Activated naive CD8-positive, alpha-beta T cell (primary cell): ENCODE measurements at regions not wholly inside any gene's neighbourhood (a gene's known extent, or its start where the extent isn't known, plus 50 kb on each side); places are given as distances from the start of the nearest gene placed in this dataset.
"Not testable (repeated sequence)": the region's sequence is repeated elsewhere in the genome, so short reads cannot be mapped to it uniquely, and the experiment has no call there.

Source experiments
- H3K27ac Mint-ChIP-seq: one replicate; pipeline ENCODE4 v1.8.0; 2021; ENCODE audit warnings: mixed read lengths
- H3K27me3 Mint-ChIP-seq: one replicate; pipeline ENCODE4 v1.8.0; 2021; ENCODE audit warnings: mixed read lengths
- H3K36me3 Mint-ChIP-seq: one replicate; pipeline ENCODE4 v1.8.0; 2021; ENCODE audit warnings: mixed read lengths
- H3K4me1 Mint-ChIP-seq: one replicate; pipeline ENCODE4 v1.8.0; 2021; ENCODE audit warnings: low read depth, mixed read lengths
- H3K4me3 Mint-ChIP-seq: one replicate; pipeline ENCODE4 v1.8.0; 2021; ENCODE audit warnings: mild to moderate bottlenecking, mixed read lengths
- H3K9me3 Mint-ChIP-seq: one replicate; pipeline ENCODE4 v1.8.0; 2021; ENCODE audit warnings: low read depth, mixed read lengths

DNA sequence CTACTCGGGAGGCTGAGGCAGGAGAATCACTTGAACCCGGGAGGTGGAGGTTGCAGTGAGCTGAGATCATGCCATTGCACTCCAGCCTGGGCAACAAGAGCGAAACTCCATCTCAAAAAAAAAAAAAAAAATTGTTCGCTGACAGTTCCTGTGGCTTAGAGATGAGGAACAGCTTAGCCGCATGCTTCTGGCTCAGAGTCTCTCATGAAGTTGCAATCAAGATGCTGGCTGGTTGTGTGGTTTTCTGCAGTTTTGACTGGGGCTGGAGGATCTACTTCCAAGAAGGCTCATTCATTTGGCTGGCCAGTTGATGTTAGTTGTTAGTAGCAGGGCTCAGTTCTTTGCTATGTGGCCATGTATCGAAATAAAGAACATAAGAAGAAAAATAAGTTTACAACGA lies 69.9 kb upstream of the TBC1D5 start:
- not testable (repeated sequence) for H3K27ac Mint-ChIP-seq, H3K9me3 Mint-ChIP-seq, H3K27me3 Mint-ChIP-seq, H3K36me3 Mint-ChIP-seq, H3K4me1 Mint-ChIP-seq, H3K4me3 Mint-ChIP-seq

DNA sequence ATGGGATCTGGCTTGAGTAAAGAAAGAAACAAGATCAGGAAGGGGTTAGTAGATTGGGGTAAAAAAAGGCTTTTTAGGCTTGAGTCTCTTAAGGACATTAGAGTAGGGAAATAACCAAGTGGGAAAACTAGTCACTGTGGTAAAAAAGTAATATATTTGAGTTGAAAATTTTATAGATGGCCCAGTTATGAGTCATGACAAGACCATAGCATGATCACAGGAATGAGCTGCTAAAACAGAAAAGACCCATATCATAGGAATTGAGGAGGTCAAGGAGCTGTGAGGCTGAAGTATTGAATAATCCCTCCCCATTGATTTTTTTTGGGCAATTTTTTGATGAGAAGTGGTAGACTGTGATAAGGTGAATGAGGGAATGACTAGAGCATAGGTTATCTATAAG lies 69.2 kb upstream of the TBC1D5 start:
- peaks cover 3% of the 10 kb centered on the region for H3K4me1 Mint-ChIP-seq
- no peak overlapping the region for H3K4me3 Mint-ChIP-seq
- H3K9me3 Mint-ChIP-seq, result peaks cover 4% of the 10 kb centered on the region
- H3K36me3 Mint-ChIP-seq, result no peaks in the 10 kb centered on the region
- peaks cover 8% of the 10 kb centered on the region for H3K27me3 Mint-ChIP-seq
- no peak overlapping the region for H3K27ac Mint-ChIP-seq

DNA sequence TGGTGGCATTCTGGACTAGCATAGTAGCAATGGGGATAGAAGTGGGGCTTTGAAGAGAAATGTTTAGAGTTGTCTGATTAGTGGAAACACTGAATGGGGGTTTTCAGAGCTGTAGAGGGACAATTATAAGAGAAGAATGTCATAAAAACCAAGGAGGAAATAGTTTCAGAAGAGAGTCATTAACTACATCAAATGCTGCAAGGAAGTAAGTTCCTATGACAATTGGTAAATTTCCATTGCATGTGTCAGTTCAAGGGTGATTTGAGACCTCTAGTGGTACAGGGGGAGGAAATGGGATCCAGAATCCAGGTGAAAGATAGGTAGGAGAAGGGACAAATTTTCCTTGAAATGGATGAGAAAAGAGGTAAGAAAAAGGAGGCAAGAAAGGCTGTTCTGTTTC lies 68.3 kb upstream of the TBC1D5 start:
- no peak overlapping the region for H3K27ac Mint-ChIP-seq
- peaks cover 4% of the 10 kb centered on the region for H3K9me3 Mint-ChIP-seq
- H3K4me1 Mint-ChIP-seq, result peaks cover 10% of the 10 kb centered on the region
- H3K4me3 Mint-ChIP-seq, result no peak overlapping the region
- no peaks in the 10 kb centered on the region for H3K36me3 Mint-ChIP-seq
- peaks cover 8% of the 10 kb centered on the region for H3K27me3 Mint-ChIP-seq

DNA sequence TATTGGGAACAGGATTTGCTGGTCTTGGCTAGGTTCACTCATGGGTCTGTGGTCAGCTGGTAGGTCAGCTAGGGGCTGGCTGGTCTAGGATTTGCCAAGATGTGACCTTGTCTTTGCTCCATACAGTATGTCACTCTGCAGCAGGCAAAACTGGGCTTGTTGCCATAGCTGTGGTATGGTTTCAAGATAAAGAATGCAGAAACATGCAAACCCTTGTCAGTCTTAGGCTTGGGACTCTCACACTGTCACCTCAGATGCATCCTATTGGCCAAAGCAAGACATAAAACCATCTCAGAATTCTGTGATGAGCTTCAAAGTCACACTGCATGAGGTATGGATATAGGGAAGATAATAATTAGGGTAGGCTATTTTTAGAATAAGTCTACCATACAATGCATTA lies 66.6 kb upstream of the TBC1D5 start:
- no peaks in the 10 kb centered on the region for H3K36me3 Mint-ChIP-seq

DNA sequence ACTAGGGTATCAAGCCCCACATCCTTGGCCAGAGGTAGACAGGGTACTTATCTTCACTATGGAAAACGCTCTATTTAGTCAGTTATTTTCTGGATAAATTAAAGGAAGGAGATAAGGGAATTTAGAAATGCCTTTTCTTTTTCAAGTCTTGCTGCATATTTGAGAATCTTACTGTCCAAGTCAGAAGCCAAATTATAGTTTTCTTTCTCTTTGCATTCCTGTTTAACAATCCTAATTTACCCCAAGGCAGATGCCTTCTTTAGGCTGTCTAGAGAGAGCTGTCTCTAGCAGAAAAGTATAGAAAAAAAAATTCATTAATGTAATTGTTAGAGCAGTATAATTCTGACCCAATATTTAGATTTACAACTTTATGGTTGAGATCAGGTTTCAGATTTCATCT lies 64.4 kb upstream of the TBC1D5 start:
- Mint-ChIP-seq H3K27me3 (peaks cover 8% of the 10 kb centered on the region), H3K27ac (no peak overlapping the region), H3K9me3 (no peaks in the 10 kb centered on the region), H3K4me1 (peaks cover 13% of the 10 kb centered on the region), H3K36me3 (no peaks in the 10 kb centered on the region), H3K4me3 (no peak overlapping the region)

More for the DNA sequence above, 66.6 kb upstream of the TBC1D5 start:
- Mint-ChIP-seq H3K27ac (no peak overlapping the region), H3K27me3 (peaks cover 8% of the 10 kb centered on the region), H3K9me3 (peaks cover 4% of the 10 kb centered on the region), H3K4me1 (peaks cover 13% of the 10 kb centered on the region), H3K4me3 (no peak overlapping the region)

DNA sequence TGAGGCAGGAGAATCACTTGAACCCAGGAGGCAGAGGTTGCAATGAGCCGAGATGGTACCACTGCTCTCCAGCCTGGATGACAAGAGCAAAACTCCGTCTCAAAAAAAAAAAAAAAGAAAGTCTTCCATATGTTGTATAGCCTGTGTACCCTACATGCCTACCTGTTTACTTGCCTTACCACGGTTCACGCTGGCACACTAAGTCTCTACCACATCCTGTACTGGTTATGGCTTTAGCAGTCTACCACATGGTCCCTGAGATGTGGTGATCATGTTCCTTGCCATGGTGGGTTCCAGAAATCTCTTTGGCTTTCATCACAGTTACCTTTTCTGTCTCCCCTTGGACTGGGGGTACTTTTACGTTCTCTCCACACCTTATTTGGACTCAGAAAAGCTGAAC lies 63.8 kb upstream of the TBC1D5 start:
- Mint-ChIP-seq H3K9me3 (no peaks in the 10 kb centered on the region), H3K4me1 (peaks cover 13% of the 10 kb centered on the region), H3K27me3 (peaks cover 8% of the 10 kb centered on the region), H3K36me3 (no peaks in the 10 kb centered on the region), H3K27ac (no peak overlapping the region), H3K4me3 (no peak overlapping the region)

DNA sequence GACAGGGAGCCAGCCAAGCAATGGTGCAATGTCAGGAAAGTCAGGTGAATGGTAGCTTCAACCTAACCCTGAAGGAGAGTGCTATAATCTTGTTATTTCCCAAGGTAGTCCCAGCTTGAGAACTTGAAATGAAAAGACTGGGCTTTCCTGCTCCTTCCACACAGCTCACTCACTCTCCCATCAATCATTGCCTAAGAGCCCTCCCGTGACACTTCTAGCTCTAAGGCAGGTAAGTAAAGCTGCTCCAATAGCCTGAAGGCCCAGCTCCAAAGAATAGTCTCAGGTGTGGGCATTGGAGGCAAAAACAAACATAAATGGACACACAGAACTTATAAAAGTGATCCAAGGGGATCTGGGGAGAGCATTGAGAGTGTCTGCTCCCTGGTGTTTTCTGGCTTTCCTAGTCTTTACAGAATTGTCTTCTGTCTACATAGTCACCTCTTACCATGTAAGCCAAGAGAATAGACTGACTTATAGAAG lies 63.1 kb upstream of the TBC1D5 start:
- Mint-ChIP-seq H3K4me3 (no peak overlapping the region), H3K36me3 (no peaks in the 10 kb centered on the region), H3K27me3 (peaks cover 6% of the 10 kb centered on the region), H3K9me3 (no peaks in the 10 kb centered on the region), H3K27ac (no peak overlapping the region), H3K4me1 (peaks cover 13% of the 10 kb centered on the region)

DNA sequence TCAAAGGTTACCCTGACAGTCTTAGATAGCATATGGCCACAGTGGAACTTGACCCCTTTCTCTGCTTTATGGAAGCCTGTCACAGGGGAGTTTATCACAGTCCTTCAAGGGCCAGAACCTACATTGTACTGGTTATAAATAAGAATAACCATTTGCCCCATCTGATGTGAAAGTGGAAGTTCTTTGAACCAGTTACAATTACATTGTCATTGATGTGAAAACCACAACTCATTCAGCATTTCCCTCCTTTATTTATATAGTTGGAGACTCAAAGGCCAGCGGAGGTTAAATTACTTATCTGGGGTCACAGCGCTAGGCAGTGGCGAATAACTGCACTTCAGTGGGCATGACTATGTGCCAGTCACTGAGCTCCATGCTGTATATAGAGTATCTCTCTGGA lies 60.5 kb upstream of the TBC1D5 start:
- H3K4me1 Mint-ChIP-seq, result peaks cover 13% of the 10 kb centered on the region
- H3K36me3 Mint-ChIP-seq, result no peaks in the 10 kb centered on the region
- no peaks in the 10 kb centered on the region for H3K9me3 Mint-ChIP-seq
- H3K27ac Mint-ChIP-seq, result no peak overlapping the region
- H3K27me3 Mint-ChIP-seq, result peaks cover 2% of the 10 kb centered on the region
- no peak overlapping the region for H3K4me3 Mint-ChIP-seq

DNA sequence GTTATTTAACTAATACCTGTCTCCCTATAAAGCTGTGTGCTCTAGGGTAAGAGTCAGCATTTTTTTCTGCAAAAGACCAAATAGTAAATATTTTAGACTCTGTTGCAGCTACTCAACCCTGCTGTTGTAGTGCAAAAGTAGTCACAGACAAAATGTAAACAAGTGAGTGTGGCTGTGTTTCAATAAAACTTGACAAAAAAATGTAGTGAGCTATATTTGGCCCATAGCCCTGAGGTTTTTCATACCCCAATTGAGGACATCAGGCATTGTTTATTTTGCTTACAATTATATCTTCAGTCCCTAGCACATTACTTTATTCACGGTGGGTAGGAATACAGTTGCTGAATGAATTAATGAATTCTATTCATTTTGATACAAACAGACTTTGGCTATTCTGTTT lies 58.7 kb upstream of the TBC1D5 start:
- Mint-ChIP-seq H3K9me3 (no peaks in the 10 kb centered on the region), H3K4me1 (peaks cover 5% of the 10 kb centered on the region), H3K27me3 (no peaks in the 10 kb centered on the region), H3K36me3 (no peaks in the 10 kb centered on the region), H3K27ac (no peak overlapping the region), H3K4me3 (no peak overlapping the region)

DNA sequence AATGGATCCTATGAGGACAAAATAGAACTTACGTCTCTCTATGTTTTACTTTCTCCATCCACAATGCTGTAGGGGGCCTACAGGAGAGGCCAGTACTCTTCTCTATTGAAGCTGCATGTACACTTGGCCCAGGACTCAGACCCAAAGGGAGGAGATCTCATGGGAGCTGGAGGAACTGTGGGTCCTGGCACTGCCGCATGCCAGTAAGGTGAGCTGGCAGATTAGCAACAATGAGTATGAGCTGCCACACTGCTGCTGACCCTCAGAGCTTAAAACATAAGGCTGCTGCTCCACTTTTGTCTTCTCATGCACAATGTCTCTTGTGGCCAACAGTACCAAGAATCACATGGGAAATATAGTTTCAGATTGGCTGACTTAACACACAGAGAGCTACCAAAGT lies 57.8 kb upstream of the TBC1D5 start:
- Mint-ChIP-seq H3K4me3 (no peak overlapping the region), H3K27ac (no peak overlapping the region), H3K27me3 (no peaks in the 10 kb centered on the region), H3K4me1 (no peaks in the 10 kb centered on the region), H3K9me3 (no peaks in the 10 kb centered on the region), H3K36me3 (no peaks in the 10 kb centered on the region)

DNA sequence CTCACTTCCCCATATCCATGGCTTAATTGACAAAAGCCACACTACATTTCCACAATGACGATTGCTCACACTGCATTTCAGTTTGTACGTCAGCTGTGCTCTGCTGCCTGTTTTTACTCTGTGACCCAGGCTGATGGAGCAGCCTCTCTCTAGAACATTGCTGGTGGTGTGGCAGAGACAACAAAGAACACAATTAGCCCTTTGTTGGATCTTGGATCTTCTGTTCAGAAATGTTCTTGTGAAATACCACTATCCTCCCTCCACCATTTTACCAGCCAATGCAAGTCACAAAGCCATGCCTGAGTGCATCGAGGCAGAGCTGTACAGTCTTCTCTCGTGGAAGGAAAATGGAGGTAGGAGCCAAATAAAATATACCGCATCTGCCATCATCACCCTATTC lies 56.9 kb upstream of the TBC1D5 start:
- H3K36me3 Mint-ChIP-seq, result no peaks in the 10 kb centered on the region
- no peaks in the 10 kb centered on the region for H3K9me3 Mint-ChIP-seq
- H3K27me3 Mint-ChIP-seq, result no peaks in the 10 kb centered on the region
- H3K4me1 Mint-ChIP-seq, result no peaks in the 10 kb centered on the region
- no peak overlapping the region for H3K27ac Mint-ChIP-seq
- H3K4me3 Mint-ChIP-seq, result no peak overlapping the region

DNA sequence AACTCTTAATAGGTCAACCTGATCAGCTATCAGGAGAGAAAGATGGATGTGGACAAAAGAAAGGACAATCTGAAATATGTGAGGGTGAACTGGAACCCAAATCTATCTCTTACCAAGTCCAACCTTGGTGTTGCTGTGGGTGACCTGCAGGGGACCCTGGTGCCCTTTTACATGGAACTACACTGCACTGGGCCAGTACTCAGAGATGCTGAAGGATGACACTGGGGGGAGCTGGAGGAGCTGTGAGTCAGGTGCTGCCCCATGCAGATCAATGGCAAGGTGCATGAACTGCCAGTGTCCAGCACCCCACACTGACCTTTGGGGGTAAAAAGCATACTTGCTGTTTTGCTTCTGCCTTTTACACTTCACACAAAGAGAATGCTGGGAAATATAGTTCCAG lies 55.6 kb upstream of the TBC1D5 start:
- H3K27me3 Mint-ChIP-seq, result no peaks in the 10 kb centered on the region
- no peaks in the 10 kb centered on the region for H3K4me1 Mint-ChIP-seq
- no peaks in the 10 kb centered on the region for H3K9me3 Mint-ChIP-seq
- no peak overlapping the region for H3K4me3 Mint-ChIP-seq
- peaks cover 4% of the 10 kb centered on the region for H3K36me3 Mint-ChIP-seq
- no peak overlapping the region for H3K27ac Mint-ChIP-seq

DNA sequence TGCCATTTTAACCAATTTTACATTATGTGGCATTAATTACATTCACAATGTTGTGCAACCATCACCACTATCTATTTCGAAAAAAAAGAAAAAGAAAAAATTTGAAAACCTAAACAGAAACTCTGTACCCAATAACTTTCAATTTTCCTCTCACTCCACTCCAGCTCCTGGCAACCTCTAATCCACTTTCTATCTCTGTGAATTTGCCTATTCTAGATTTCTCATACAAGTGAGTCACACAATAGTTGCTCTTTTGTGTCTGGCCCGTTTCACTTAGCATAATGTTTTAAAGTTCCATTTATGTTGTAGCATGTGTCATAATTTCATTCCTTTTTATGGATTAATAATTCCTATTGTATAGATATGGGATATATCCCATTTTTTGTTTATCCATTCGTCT lies 53.3 kb upstream of the TBC1D5 start:
- H3K36me3 Mint-ChIP-seq, result peaks cover 15% of the 10 kb centered on the region
- no peak overlapping the region for H3K27ac Mint-ChIP-seq
- H3K27me3 Mint-ChIP-seq, result peaks cover 7% of the 10 kb centered on the region
- no peaks in the 10 kb centered on the region for H3K4me1 Mint-ChIP-seq
- peaks cover 9% of the 10 kb centered on the region for H3K9me3 Mint-ChIP-seq
- H3K4me3 Mint-ChIP-seq, result no peak overlapping the region

DNA sequence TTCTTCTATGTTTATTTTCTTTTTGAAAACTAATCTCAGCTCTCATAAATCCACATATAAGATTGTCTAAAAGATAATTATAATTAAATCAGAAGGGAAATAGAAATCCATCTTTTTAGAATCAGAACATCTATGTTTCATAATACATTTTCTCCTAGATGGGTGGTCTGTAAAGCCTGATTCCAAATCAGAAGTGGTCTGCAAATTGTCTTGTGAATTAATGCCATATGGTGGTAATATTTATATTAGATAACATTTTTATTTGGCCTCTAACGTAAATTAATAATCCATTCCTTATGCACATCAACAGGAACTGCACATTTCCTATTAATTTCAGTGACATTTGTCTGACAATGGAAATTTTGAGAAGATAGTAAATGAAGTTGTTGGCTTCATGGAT lies 52.8 kb upstream of the TBC1D5 start:
- Mint-ChIP-seq H3K36me3 (peaks cover 15% of the 10 kb centered on the region), H3K27me3 (peaks cover 7% of the 10 kb centered on the region), H3K9me3 (peaks cover 10% of the 10 kb centered on the region), H3K27ac (no peak overlapping the region), H3K4me3 (no peak overlapping the region), H3K4me1 (no peaks in the 10 kb centered on the region)

DNA sequence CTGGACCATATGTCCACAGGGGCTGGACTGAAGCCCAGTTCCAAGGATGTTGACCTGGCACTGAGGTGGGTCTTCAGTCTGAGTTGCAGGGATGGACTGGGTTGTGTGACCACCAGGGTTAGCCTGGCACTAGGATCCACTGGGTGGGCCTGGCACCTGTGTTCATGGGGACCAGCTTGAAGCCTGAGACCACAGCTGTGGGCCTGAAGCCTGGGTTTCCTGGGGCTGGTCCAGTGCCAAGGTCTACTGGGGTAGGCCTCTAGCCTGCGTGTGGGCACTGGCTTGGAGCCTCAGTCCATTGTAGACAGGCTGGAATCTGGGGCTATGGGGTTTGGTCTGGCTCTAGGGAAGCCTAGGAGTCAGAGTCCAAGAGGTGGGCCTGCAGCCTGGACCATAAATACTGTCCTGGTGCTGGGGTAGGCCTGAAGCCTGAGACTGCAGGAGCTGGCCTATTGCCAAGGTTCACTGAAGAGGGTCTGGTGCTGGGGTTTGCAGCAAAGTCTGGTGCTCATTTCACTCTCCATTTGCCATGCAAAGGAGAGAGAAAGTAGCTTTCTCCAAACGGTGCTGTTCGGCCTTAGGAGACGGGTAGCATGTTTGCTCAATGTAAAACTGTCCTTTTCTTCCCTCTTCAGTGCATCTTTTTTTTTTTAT lies 51.2 kb upstream of the TBC1D5 start:
- peaks cover 22% of the 10 kb centered on the region for H3K36me3 Mint-ChIP-seq
- no peaks in the 10 kb centered on the region for H3K4me1 Mint-ChIP-seq
- no peak overlapping the region for H3K4me3 Mint-ChIP-seq
- no peak overlapping the region for H3K27ac Mint-ChIP-seq
- peaks cover 9% of the 10 kb centered on the region for H3K27me3 Mint-ChIP-seq
- peaks cover 12% of the 10 kb centered on the region for H3K9me3 Mint-ChIP-seq
